ENCODE measurements at regions not wholly inside any gene's neighbourhood (a gene's known extent, or its start where the extent isn't known, plus 50 kb on each side); places are given as distances from the start of the nearest gene placed in this dataset.
A peak's percentile ranks its signal among the peaks of the same experiment; 100 is the strongest.

GRCh38 chr7:121810831-121811672, 61.9 kb upstream of the PTPRZ1 start:
- no peak for DNase-seq (ENCODE audit: low spot score)

- DNase-seq (ENCODE audit: low spot score) = no peak
Observed at GRCh38 chr7:121807078-121807477, 65.9 kb upstream of the PTPRZ1 start.

GRCh38 chr7:121803039-121803438, 69.9 kb upstream of the PTPRZ1 start:
- DNase-seq (ENCODE audit: low spot score) = peak; percentile 21

GRCh38 chr7:121800916-121801675, 71.9 kb upstream of the PTPRZ1 start:
- DNase-seq (ENCODE audit: low spot score) = no peak

- DNase-seq (ENCODE audit: low spot score) = peak; percentile 36
Observed at GRCh38 chr7:121798896-121799295, 74.1 kb upstream of the PTPRZ1 start.

- DNase-seq (ENCODE audit: low spot score) = no peak
Observed at GRCh38 chr7:121798453-121798840, 74.5 kb upstream of the PTPRZ1 start.

GRCh38 chr7:121797657-121798452, 75.1 kb upstream of the PTPRZ1 start:
- peak; percentile 92 for DNase-seq (ENCODE audit: low spot score)

- no peak for DNase-seq (ENCODE audit: low spot score)
Observed at GRCh38 chr7:121796936-121797656, 75.9 kb upstream of the PTPRZ1 start.

GRCh38 chr7:121796381-121796780, 76.6 kb upstream of the PTPRZ1 start:
- no peak for DNase-seq (ENCODE audit: low spot score)

- no peak for DNase-seq (ENCODE audit: low spot score)
Observed at GRCh38 chr7:121795736-121796135, 77.2 kb upstream of the PTPRZ1 start.

- DNase-seq (ENCODE audit: low spot score) = no peak
Observed at GRCh38 chr7:121793716-121794115, 79.2 kb upstream of the PTPRZ1 start.

GRCh38 chr7:121777672-121778071, 95.3 kb upstream of the PTPRZ1 start:
- DNase-seq (ENCODE audit: low spot score) = no peak

- no peak for DNase-seq (ENCODE audit: low spot score)
Observed at GRCh38 chr7:121774563-121774962, 98.4 kb upstream of the PTPRZ1 start.

- DNase-seq (ENCODE audit: low spot score) = no peak
Observed at GRCh38 chr7:121766676-121767075, 106.3 kb upstream of the PTPRZ1 start.

- DNase-seq (ENCODE audit: low spot score) = no peak
Observed at GRCh38 chr7:121761399-121761798, 111.6 kb upstream of the PTPRZ1 start.

GRCh38 chr7:121755818-121756552, 117.0 kb upstream of the PTPRZ1 start:
- peak; percentile 57 for DNase-seq (ENCODE audit: low spot score)

GRCh38 chr7:121755286-121755685, 117.7 kb upstream of the PTPRZ1 start:
- DNase-seq (ENCODE audit: low spot score) = no peak

- no peak for DNase-seq (ENCODE audit: low spot score)
Observed at GRCh38 chr7:121753944-121754343, 119.0 kb upstream of the PTPRZ1 start.

GRCh38 chr7:121752706-121753105, 120.3 kb upstream of the PTPRZ1 start:
- peak; percentile 56 for DNase-seq (ENCODE audit: low spot score)

GRCh38 chr7:121748546-121748945, 124.4 kb upstream of the PTPRZ1 start:
- DNase-seq (ENCODE audit: low spot score) = no peak

- no peak for DNase-seq (ENCODE audit: low spot score)
Observed at GRCh38 chr7:121745856-121746255, 127.1 kb upstream of the PTPRZ1 start.

Data from Ammon's horn (tissue), 1 donor.